GM21619 (cell line): ENCODE measurements at regions not wholly inside any gene's neighbourhood (a gene's known extent, or its start where the extent isn't known, plus 50 kb on each side); places are given as distances from the start of the nearest gene placed in this dataset.
"Not testable (repeated sequence)": the region's sequence is repeated elsewhere in the genome, so short reads cannot be mapped to it uniquely, and the experiment has no call there.

ENCODE experiments used
- ATAC-seq: cut with Tn5 transposase; IDR thresholded peaks from one replicate; pipeline ENCODE4 v1.9.1; 2021; ENCODE audit not compliant: unreplicated experiment

GRCh38 chr4:131883181-131883580 is 1265.9 kb upstream of the PCDH10 start:
- ATAC-seq: not testable (repeated sequence)

- ATAC-seq: not testable (repeated sequence)
These were observed 1223.4 kb upstream of the PCDH10 start for GRCh38 chr4:131925662-131926061.

- ATAC-seq: not testable (repeated sequence)
These were observed 1181.4 kb upstream of the PCDH10 start for GRCh38 chr4:131967646-131968045.

GRCh38 chr4:131974730-131975129 is 1174.4 kb upstream of the PCDH10 start:
- no peak for ATAC-seq

- not testable (repeated sequence) for ATAC-seq
These were observed 1173.6 kb upstream of the PCDH10 start for GRCh38 chr4:131975276-131976132.

GRCh38 chr4:131976133-131977002 is 1172.7 kb upstream of the PCDH10 start:
- ATAC-seq: not testable (repeated sequence)

- ATAC-seq: no peak
These were observed 1171.0 kb upstream of the PCDH10 start for GRCh38 chr4:131978120-131978519.

- ATAC-seq: no peak
These were observed 1159.5 kb upstream of the PCDH10 start for GRCh38 chr4:131989576-131989975.

GRCh38 chr4:132001542-132001941 is 1147.6 kb upstream of the PCDH10 start:
- ATAC-seq: no peak

- no peak for ATAC-seq
These were observed 1145.5 kb upstream of the PCDH10 start for GRCh38 chr4:132003593-132003992.

GRCh38 chr4:132015321-132015720 is 1133.8 kb upstream of the PCDH10 start:
- ATAC-seq: no peak

GRCh38 chr4:132016703-132017350 is 1132.3 kb upstream of the PCDH10 start:
- ATAC-seq: no peak

- ATAC-seq: no peak
These were observed 1122.9 kb upstream of the PCDH10 start for GRCh38 chr4:132026166-132026565.

GRCh38 chr4:132026816-132027215 is 1122.3 kb upstream of the PCDH10 start:
- no peak for ATAC-seq

- ATAC-seq: no peak
These were observed 1092.6 kb upstream of the PCDH10 start for GRCh38 chr4:132056496-132056895.

GRCh38 chr4:132059227-132059626 is 1089.9 kb upstream of the PCDH10 start:
- no peak for ATAC-seq

GRCh38 chr4:132062611-132063239 is 1086.4 kb upstream of the PCDH10 start:
- no peak for ATAC-seq

GRCh38 chr4:132063829-132064228 is 1085.3 kb upstream of the PCDH10 start:
- no peak for ATAC-seq

- ATAC-seq: no peak
These were observed 1083.1 kb upstream of the PCDH10 start for GRCh38 chr4:132065940-132066495.

GRCh38 chr4:132071815-132072214 is 1077.3 kb upstream of the PCDH10 start:
- ATAC-seq: no peak

- no peak for ATAC-seq
These were observed 1072.3 kb upstream of the PCDH10 start for GRCh38 chr4:132076829-132077228.
